Left renal pelvis (tissue), 4 donors: ENCODE measurements at regions not wholly inside any gene's neighbourhood (a gene's known extent, or its start where the extent isn't known, plus 50 kb on each side); places are given as distances from the start of the nearest gene placed in this dataset.

ENCODE experiments used
- DNase-seq, 4 donors: peaks; one replicate each; pipeline ENCODE4 v3.0.0-alpha.2; 2013; ENCODE audit warnings: low read depth in 4 of 4, low spot score in 3 of 4

DNA sequence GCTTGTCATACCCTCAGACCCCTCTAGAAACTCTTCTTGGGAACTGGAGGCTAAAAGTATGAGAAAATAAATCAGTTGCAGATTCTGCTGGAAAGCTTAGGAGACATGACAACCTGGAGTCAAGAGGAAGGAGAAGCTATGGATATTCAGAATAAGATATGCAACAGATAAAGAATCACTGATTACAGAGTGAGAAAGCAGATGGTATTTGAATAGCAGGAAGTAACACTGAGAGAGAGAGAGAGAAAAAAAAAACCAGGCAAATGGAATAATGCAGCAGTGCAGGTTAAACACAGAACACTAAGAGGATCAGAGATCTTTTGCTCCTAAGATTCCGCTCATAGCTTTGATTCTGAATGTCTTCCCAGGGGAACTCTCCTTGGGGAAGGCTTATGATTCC, 1284.1 kb upstream of the NXPH2 start:
- no peak for DNase-seq

DNA sequence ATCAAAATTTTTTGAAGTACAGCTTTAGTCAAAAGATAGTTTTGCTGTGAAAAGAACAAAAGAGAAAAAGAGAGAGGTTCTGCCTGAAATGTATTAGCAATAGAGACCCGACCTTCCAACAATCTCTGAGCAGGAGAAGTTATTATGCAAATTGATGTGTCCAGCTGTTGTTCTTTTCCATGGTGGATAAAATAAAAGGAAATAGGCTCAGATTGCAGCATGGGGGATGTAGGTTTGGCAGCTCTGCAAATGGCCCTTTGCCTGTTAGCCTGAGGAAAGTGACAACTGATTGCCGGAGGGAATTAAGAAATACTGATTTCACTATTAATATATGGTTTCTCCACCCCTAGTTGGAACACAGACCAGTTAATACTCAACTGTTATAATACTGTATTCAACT, 1283.2 kb upstream of the NXPH2 start:
- peak in 2 of 4 donors; percentile 7 to 14 for DNase-seq

GRCh38 chr2:140061240-140061639, 1281.0 kb upstream of the NXPH2 start:
- DNase-seq, result no peak

DNA sequence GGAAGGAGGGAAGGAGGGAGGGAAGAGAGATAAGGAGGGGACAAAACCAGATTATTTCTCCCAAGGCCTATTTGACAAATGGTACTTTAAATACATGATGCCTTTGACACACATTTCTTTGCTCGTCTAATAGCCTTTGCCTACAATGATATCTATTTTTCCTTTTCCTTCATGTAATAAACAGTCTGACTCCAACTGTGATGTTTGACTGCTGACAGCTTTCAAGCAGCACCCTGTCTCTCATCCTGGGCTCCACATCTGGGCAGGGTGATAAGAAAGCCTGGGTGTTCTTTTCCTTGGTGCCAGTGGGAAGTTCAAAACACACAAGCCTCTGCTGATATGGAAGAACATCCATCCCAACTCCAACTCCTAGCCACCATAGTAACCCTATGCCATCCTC, 1277.7 kb upstream of the NXPH2 start:
- DNase-seq, result no peak

DNA sequence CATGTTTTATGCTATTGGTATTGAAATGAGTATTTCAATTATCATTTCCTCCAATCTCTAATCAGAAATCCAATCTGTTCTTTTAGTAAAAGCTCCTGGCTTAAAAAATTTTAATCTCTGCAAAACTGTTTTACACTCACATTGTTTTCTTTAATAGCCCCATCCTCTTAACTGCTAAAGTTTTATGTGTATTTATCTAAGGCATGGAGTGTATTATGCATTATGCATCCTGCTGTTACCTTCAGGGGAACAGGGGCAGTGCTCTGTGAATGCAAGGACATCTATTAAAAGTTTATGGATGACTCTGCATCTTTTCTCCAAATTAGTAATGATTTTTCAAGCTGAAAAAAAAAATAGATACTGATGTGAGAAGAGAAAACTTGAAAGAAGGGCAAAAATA, 1261.6 kb upstream of the NXPH2 start:
- no peak for DNase-seq

GRCh38 chr2:140041239-140041638, 1261.0 kb upstream of the NXPH2 start:
- DNase-seq, result no peak

GRCh38 chr2:140033638-140034037, 1253.4 kb upstream of the NXPH2 start:
- no peak for DNase-seq

GRCh38 chr2:140027966-140028365, 1247.8 kb upstream of the NXPH2 start:
- no peak for DNase-seq

GRCh38 chr2:140027320-140027719, 1247.1 kb upstream of the NXPH2 start:
- no peak for DNase-seq

- no peak for DNase-seq
Observed at GRCh38 chr2:140023291-140023690, 1243.1 kb upstream of the NXPH2 start.

- DNase-seq, result no peak
Observed at GRCh38 chr2:140018541-140018940, 1238.4 kb upstream of the NXPH2 start.

GRCh38 chr2:140014204-140014546, 1234.0 kb upstream of the NXPH2 start:
- DNase-seq, result no peak

GRCh38 chr2:140013545-140014203, 1233.5 kb upstream of the NXPH2 start:
- DNase-seq, result no peak

DNA sequence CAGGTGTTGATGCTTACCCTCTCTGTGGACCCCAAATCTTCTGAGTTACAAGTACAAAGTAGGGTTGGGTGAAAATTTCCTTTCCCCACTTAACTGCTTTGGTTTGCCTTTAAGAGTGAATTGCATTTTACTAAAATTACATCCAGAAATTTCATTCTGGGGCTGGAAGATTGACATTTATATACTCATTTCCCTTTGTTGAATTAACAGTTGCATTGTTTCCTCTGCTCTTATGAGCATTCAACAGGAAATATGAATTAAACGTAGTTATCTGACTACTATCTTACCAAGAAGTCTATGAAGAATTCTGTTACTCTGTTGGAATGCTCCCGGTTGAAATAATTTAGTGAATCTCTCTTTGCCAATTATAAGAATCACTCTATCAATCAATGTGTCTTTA, 1231.1 kb upstream of the NXPH2 start:
- DNase-seq, result no peak

- DNase-seq, result no peak
Observed at GRCh38 chr2:140002110-140002509, 1221.9 kb upstream of the NXPH2 start.

DNA sequence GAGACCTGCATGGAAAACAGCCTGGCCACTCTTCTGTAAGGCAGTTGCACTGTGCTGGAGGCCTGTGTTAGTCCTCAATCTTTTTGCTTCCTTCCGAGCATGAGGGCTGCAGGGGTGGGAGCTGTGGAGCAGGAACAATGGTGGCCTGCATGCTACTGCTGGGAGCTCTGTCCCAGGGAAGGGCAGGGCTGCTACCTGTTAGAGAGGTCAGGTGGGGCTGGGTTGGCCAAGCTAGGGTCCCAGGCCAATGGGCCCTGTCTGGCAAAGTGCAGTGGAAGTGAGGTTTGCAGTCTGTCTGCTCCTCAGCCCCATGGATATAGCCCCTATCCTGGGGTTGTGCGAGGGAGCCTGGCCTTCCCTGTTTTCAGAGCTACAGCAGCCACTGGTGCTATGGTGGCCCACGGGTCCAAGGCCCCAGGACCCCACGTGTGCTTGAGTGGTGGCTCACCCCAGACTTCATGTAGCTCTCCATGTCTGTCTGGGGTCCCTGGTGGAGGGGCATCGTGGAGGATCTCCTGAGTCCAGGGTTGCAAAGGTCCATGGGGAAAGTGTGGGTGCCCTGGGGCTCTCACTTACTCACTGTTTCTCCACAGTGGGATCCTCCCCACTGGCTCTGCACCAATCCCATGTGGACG, 1212.6 kb upstream of the NXPH2 start:
- no peak for DNase-seq

DNA sequence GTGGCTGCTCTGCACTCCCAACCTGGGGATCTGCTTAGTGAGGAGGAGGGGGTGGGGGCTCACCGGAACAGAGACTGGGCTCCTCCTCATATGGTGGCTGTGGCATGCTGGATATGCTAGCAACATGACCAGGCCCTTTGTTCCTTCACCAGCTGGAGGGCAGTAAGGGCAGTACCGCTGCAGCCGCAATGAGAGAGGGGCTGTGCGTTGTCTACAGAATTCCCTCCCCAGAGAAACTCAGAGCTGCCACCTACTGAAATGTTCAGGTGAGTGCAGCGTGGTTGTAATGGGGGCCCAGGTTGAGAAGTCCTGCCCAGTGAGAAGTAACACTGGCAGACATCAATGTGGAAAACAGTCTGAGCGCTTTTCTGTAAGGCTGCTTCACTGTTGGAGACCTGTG, 1211.9 kb upstream of the NXPH2 start:
- DNase-seq, result no peak

- DNase-seq, result no peak
Observed at GRCh38 chr2:139990646-139991335, 1210.6 kb upstream of the NXPH2 start.

GRCh38 chr2:139969323-139969722, 1189.1 kb upstream of the NXPH2 start:
- DNase-seq, result no peak

- DNase-seq, result no peak
Observed at GRCh38 chr2:139968588-139968987, 1188.4 kb upstream of the NXPH2 start.

GRCh38 chr2:139967665-139968064, 1187.5 kb upstream of the NXPH2 start:
- no peak for DNase-seq

DNA sequence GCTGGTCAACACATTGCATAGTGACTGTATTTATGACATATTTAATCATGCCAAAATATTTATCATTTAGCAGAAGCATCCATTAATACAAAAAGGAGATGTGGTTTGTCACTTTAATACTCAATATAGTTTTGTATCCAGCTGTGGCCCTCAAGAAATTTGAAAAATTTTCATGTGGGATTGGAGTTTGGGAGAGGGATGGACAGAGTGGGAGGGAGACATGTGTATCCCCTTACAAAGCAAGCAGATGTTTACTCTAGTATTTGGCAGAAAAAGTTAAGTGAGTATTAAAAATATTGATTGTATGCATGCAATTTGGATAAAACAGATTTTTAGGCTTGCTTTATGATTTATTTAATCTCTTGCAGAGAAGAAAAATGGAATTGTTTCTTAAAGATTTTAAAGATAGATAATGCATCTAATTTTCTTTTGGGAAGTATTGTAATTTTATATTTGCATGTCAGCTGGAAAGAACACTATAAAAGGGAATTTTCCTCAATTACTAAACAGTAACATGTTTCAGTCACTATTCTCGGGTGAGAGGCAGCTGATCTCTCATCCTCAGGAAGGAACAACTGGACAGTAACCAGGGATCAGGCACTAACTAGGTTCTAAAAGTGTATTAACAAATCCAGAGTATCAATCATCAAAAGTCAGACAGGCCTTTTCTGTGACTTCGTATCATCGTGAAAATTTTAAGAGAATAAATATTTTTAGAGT, 1184.7 kb upstream of the NXPH2 start:
- DNase-seq, result no peak
